ENCODE measurements at regions not wholly inside any gene's neighbourhood (a gene's known extent, or its start where the extent isn't known, plus 50 kb on each side); places are given as distances from the start of the nearest gene placed in this dataset.

DNA sequence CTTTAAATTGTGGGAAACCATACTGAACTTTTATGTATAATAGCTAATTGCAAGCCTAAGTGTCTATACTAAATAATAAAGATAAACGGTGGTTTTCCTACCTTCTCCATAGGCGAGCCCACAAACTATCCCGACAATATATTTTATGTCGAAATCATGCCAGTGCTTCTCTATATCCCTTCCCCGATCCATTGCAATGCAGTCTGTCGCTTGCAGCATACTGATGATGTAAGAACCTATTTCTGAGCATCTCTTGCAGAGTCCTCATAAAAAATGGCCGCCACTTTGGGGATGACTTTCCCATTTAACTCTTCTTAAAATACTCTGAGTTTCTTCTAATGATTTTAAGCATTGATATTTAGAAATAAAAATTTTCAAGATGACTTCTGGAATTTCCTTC, 58.1 kb upstream of the TLR3 start:
- Histone ChIP-seq H3F3A (ENCODE audit: insufficient read depth, low read length, poor library complexity, severe bottlenecking) (no peaks in the 10 kb centered on the region), H3K9me3 (ENCODE audit: low read length) (no peaks in the 10 kb centered on the region), H3K4me3 (ENCODE audit: low read length) (no peak overlapping the region), H4K20me1 (ENCODE audit: insufficient read depth) (no peaks in the 10 kb centered on the region), H3K9ac (ENCODE audit: low read length) (no peak overlapping the region), H3K4me2 (ENCODE audit: low read length) (no peak overlapping the region), H3K79me2 (replicated peaks; ENCODE audit: insufficient read depth, low read length) (no peaks in the 10 kb centered on the region), H3K36me3 (ENCODE audit: insufficient read depth, low read length) (no peaks in the 10 kb centered on the region), H3K9me2 (ENCODE audit: insufficient read depth, low read length) (no peaks in the 10 kb centered on the region), H2AFZ (ENCODE audit: low read depth, low read length) (no peak overlapping the region), H3K27me3 (ENCODE audit: insufficient read depth, low read depth, low read length) (no peaks in the 10 kb centered on the region), H3K27ac (ENCODE audit: low read length) (no peak overlapping the region)
- TF ChIP-seq SMC3 (conservative IDR thresholded peaks at IDR 0.05; ENCODE audit: poor library complexity): no peak
- TF ChIP-seq RAD21 (conservative IDR thresholded peaks at IDR 0.05): no peak
- TF ChIP-seq, protein P1, sequence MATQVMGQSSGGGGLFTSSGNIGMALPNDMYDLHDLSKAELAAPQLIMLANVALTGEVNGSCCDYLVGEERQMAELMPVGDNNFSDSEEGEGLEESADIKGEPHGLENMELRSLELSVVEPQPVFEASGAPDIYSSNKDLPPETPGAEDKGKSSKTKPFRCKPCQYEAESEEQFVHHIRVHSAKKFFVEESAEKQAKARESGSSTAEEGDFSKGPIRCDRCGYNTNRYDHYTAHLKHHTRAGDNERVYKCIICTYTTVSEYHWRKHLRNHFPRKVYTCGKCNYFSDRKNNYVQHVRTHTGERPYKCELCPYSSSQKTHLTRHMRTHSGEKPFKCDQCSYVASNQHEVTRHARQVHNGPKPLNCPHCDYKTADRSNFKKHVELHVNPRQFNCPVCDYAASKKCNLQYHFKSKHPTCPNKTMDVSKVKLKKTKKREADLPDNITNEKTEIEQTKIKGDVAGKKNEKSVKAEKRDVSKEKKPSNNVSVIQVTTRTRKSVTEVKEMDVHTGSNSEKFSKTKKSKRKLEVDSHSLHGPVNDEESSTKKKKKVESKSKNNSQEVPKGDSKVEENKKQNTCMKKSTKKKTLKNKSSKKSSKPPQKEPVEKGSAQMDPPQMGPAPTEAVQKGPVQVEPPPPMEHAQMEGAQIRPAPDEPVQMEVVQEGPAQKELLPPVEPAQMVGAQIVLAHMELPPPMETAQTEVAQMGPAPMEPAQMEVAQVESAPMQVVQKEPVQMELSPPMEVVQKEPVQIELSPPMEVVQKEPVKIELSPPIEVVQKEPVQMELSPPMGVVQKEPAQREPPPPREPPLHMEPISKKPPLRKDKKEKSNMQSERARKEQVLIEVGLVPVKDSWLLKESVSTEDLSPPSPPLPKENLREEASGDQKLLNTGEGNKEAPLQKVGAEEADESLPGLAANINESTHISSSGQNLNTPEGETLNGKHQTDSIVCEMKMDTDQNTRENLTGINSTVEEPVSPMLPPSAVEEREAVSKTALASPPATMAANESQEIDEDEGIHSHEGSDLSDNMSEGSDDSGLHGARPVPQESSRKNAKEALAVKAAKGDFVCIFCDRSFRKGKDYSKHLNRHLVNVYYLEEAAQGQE (IDR thresholded peaks at IDR 0.05; ENCODE audit: borderline replicate concordance): no peak
- TF ChIP-seq TAF1 (IDR thresholded peaks at IDR 0.05; ENCODE audit: low read depth): no peak
- no peak for TF ChIP-seq EZH2 (IDR thresholded peaks at IDR 0.05; ENCODE audit: borderline replicate concordance, insufficient read depth, low read length, poor library complexity, severe bottlenecking)
- TF ChIP-seq POLR2AphosphoS5 (IDR thresholded peaks at IDR 0.05): no peak
- TF ChIP-seq MXI1 (conservative IDR thresholded peaks at IDR 0.05; ENCODE audit: poor library complexity, severe bottlenecking): no peak
- no peak for TF ChIP-seq EP300 (conservative IDR thresholded peaks at IDR 0.05; ENCODE audit: poor library complexity, severe bottlenecking)
- TF ChIP-seq, protein P2, sequence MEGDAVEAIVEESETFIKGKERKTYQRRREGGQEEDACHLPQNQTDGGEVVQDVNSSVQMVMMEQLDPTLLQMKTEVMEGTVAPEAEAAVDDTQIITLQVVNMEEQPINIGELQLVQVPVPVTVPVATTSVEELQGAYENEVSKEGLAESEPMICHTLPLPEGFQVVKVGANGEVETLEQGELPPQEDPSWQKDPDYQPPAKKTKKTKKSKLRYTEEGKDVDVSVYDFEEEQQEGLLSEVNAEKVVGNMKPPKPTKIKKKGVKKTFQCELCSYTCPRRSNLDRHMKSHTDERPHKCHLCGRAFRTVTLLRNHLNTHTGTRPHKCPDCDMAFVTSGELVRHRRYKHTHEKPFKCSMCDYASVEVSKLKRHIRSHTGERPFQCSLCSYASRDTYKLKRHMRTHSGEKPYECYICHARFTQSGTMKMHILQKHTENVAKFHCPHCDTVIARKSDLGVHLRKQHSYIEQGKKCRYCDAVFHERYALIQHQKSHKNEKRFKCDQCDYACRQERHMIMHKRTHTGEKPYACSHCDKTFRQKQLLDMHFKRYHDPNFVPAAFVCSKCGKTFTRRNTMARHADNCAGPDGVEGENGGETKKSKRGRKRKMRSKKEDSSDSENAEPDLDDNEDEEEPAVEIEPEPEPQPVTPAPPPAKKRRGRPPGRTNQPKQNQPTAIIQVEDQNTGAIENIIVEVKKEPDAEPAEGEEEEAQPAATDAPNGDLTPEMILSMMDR (IDR thresholded peaks at IDR 0.05; ENCODE audit: poor library complexity, severe bottlenecking): no peak

DNA sequence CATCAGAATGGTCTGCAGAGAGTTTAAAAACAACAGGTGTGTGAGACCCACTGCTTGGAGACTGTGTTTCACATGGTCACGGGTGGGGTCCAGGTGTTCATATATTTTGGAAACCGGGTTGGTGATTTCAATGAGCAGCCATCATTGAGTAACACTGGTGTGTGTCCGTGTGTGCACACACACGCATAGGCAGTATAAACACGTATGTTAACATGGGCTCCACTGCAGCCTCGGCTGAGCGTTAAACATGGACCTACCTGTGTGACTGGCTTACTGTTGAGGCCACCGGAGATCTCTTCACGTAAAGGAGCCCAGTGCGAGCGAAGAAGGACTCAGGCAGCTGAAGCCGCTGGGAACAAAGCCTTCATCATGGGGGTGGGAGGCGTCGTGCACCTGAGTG, 56.9 kb upstream of the TLR3 start:
- no peaks in the 10 kb centered on the region for H3K9me2 ChIP-seq (ENCODE audit: insufficient read depth, low read length)
- no peaks in the 10 kb centered on the region for H3F3A ChIP-seq (ENCODE audit: insufficient read depth, low read length, poor library complexity, severe bottlenecking)
- H3K79me2 ChIP-seq (replicated peaks; ENCODE audit: insufficient read depth, low read length): no peaks in the 10 kb centered on the region
- H3K27me3 ChIP-seq (ENCODE audit: insufficient read depth, low read depth, low read length): no peaks in the 10 kb centered on the region
- no peaks in the 10 kb centered on the region for H3K36me3 ChIP-seq (ENCODE audit: insufficient read depth, low read length)
- H3K9ac ChIP-seq (ENCODE audit: low read length): no peak overlapping the region
- no peaks in the 10 kb centered on the region for H4K20me1 ChIP-seq (ENCODE audit: insufficient read depth)
- H3K27ac ChIP-seq (ENCODE audit: low read length): no peak overlapping the region
- H3K9me3 ChIP-seq (ENCODE audit: low read length): no peaks in the 10 kb centered on the region
- no peak overlapping the region for H3K4me3 ChIP-seq (ENCODE audit: low read length)
- no peak overlapping the region for H3K4me2 ChIP-seq (ENCODE audit: low read length)
- TF ChIP-seq EZH2 (IDR thresholded peaks at IDR 0.05; ENCODE audit: borderline replicate concordance, insufficient read depth, low read length, poor library complexity, severe bottlenecking) (no peak), RAD21 (conservative IDR thresholded peaks at IDR 0.05) (no peak), MXI1 (conservative IDR thresholded peaks at IDR 0.05; ENCODE audit: poor library complexity, severe bottlenecking) (no peak), EP300 (conservative IDR thresholded peaks at IDR 0.05; ENCODE audit: poor library complexity, severe bottlenecking) (no peak), POLR2AphosphoS5 (IDR thresholded peaks at IDR 0.05) (no peak), TAF1 (IDR thresholded peaks at IDR 0.05; ENCODE audit: low read depth) (no peak), SMC3 (conservative IDR thresholded peaks at IDR 0.05; ENCODE audit: poor library complexity) (no peak)
- TF ChIP-seq, protein P1 (IDR thresholded peaks at IDR 0.05; ENCODE audit: borderline replicate concordance): no peak
- TF ChIP-seq, protein P2 (IDR thresholded peaks at IDR 0.05; ENCODE audit: poor library complexity, severe bottlenecking): no peak
- no peak overlapping the region for H2AFZ ChIP-seq (ENCODE audit: low read depth, low read length)
